Colonic mucosa (tissue), 4 donors: ENCODE measurements at regions not wholly inside any gene's neighbourhood (a gene's known extent, or its start where the extent isn't known, plus 50 kb on each side); places are given as distances from the start of the nearest gene placed in this dataset.

Experiments
- DNase-seq: peaks from one replicate; pipeline ENCODE4 v3.0.0-alpha.2; 2020
- H3K27ac ChIP-seq: fragments of 200-600 bp; one replicate; pipeline ENCODE4 v1.8.0; 2021
- H3K27me3 ChIP-seq: fragments of 200-600 bp; one replicate; pipeline ENCODE4 v1.8.0; 2021
- H3K36me3 ChIP-seq: fragments of 200-600 bp; one replicate; pipeline ENCODE4 v1.8.0; 2021
- H3K4me1 ChIP-seq: fragments of 200-600 bp; one replicate; pipeline ENCODE4 v1.8.0; 2021; ENCODE audit warnings: mild to moderate bottlenecking
- H3K4me3 ChIP-seq: fragments of 200-600 bp; one replicate; pipeline ENCODE4 v1.8.0; 2021
- H3K9ac ChIP-seq, 2 donors: one replicate each; pipeline ENCODE4 v1.7.0; 2013; ENCODE audit warnings: control low read depth in 2 of 2, low read depth in 2 of 2, low read length in 2 of 2
- H3K9me3 ChIP-seq: fragments of 200-600 bp; one replicate; pipeline ENCODE4 v1.8.0; 2021
- CTCF ChIP-seq: fragments of 200-600 bp; IDR thresholded peaks from one replicate; pipeline ENCODE4 v1.8.0; 2022; ENCODE audit warnings: antibody characterized with exemption, mild to moderate bottlenecking
- intact Hi-C: fragments of 100-400 bp; cut with DNase I; formaldehyde crosslinking; loops from one replicate; pipeline ENCODE4 v1.14.1; 2022
- donor health status: healthy.
- donor health status: DM: no; HTN: no; CAD: no.
- donor health status: DM: no; HTN: no; CAD: no.

- Histone ChIP-seq H3K36me3 (no peaks in the 10 kb centered on the region), H3K9me3 (no peaks in the 10 kb centered on the region), H3K9ac (no peak overlapping the region), H3K4me3 (no peak overlapping the region), H3K4me1 (peaks cover 16% of the 10 kb centered on the region), H3K27me3 (no peaks in the 10 kb centered on the region), H3K27ac (peak overlapping the region; percentile 89)
- no peak for TF ChIP-seq CTCF
- DNase-seq = no peak
- intact Hi-C loops = no loop called here
These were observed 111.5 kb upstream of the SLC24A3 start for GRCh38 chr20:19100975-19101374.

- DNase-seq = peak; percentile 11
- no peak overlapping the region for H3K27ac ChIP-seq
- peaks cover 4% of the 10 kb centered on the region for H3K4me1 ChIP-seq
- intact Hi-C loops = no loop called here
- H3K9me3 ChIP-seq = no peaks in the 10 kb centered on the region
- H3K27me3 ChIP-seq = no peaks in the 10 kb centered on the region
- no peak overlapping the region for H3K9ac ChIP-seq
- TF ChIP-seq CTCF = no peak
- no peaks in the 10 kb centered on the region for H3K36me3 ChIP-seq
- no peak overlapping the region for H3K4me3 ChIP-seq
These were observed 108.3 kb upstream of the SLC24A3 start for GRCh38 chr20:19104186-19104585.

GRCh38 chr20:19108155-19108554, 104.3 kb upstream of the SLC24A3 start:
- Histone ChIP-seq H3K4me1 (no peaks in the 10 kb centered on the region), H3K4me3 (no peak overlapping the region), H3K9me3 (no peaks in the 10 kb centered on the region), H3K27me3 (no peaks in the 10 kb centered on the region), H3K9ac (no peak overlapping the region), H3K27ac (no peak overlapping the region), H3K36me3 (no peaks in the 10 kb centered on the region)
- DNase-seq = peak; percentile 1
- intact Hi-C loops = no loop called here
- no peak for TF ChIP-seq CTCF

GRCh38 chr20:19110285-19110684, 102.2 kb upstream of the SLC24A3 start:
- TF ChIP-seq CTCF = no peak
- intact Hi-C loops = no loop called here
- Histone ChIP-seq H3K27ac (no peak overlapping the region), H3K4me1 (no peaks in the 10 kb centered on the region), H3K4me3 (no peak overlapping the region), H3K9ac (no peak overlapping the region), H3K36me3 (no peaks in the 10 kb centered on the region), H3K9me3 (no peaks in the 10 kb centered on the region), H3K27me3 (no peaks in the 10 kb centered on the region)
- no peak for DNase-seq

- DNase-seq = no peak
- Histone ChIP-seq H3K9ac (no peak overlapping the region), H3K9me3 (no peaks in the 10 kb centered on the region), H3K27me3 (no peaks in the 10 kb centered on the region), H3K4me3 (no peak overlapping the region), H3K36me3 (no peaks in the 10 kb centered on the region), H3K4me1 (no peaks in the 10 kb centered on the region), H3K27ac (no peak overlapping the region)
- intact Hi-C loops = no loop called here
- no peak for TF ChIP-seq CTCF
These were observed 101.5 kb upstream of the SLC24A3 start for GRCh38 chr20:19110881-19111460.
